K562 (cell line): ENCODE measurements at regions not wholly inside any gene's neighbourhood (a gene's known extent, or its start where the extent isn't known, plus 50 kb on each side); places are given as distances from the start of the nearest gene placed in this dataset.

ENCODE experiments used
- DNMT1 ChIP-seq: fragments of 450-650 bp; IDR thresholded peaks from 2 replicates; pipeline ENCODE4 v1.6.1; 2016; ENCODE audit warnings: antibody characterized with exemption, mild to moderate bottlenecking
- GABPB1 ChIP-seq: sonication (generic); formaldehyde crosslinking; IDR thresholded peaks from 2 replicates; pipeline ENCODE4 v1.8.0; 2022; ENCODE audit warnings: mild to moderate bottlenecking, missing genetic modification reagents
- NCOA1 ChIP-seq: fragments of 450-650 bp; IDR thresholded peaks from 2 replicates; pipeline ENCODE4 v1.6.1; 2016; ENCODE audit warnings: low read depth
- TF ChIP-seq, protein P1 (sequence below): IDR thresholded peaks from 2 replicates; pipeline ENCODE4 v1.6.1; 2012; ENCODE audit warnings: low read depth, low read length, improper control_type of control experiment, borderline replicate concordance
- TF ChIP-seq, protein P2 (sequence below), 3 experiments: IDR thresholded peaks in 2 of 3; conservative IDR thresholded peaks in 1 of 3; 2 replicates each; pipeline ENCODE4 v1.5.1; 2011 to 2012; ENCODE audit warnings: low read length in 3 of 3, mild to moderate bottlenecking in 3 of 3, control low read depth in 2 of 3, improper control_type of control experiment in 1 of 3, inconsistent platforms in 1 of 3, low read depth in 1 of 3, mixed read lengths in 1 of 3, moderate library complexity in 1 of 3; ENCODE audit not compliant: insufficient read depth in 2 of 3

DNA sequence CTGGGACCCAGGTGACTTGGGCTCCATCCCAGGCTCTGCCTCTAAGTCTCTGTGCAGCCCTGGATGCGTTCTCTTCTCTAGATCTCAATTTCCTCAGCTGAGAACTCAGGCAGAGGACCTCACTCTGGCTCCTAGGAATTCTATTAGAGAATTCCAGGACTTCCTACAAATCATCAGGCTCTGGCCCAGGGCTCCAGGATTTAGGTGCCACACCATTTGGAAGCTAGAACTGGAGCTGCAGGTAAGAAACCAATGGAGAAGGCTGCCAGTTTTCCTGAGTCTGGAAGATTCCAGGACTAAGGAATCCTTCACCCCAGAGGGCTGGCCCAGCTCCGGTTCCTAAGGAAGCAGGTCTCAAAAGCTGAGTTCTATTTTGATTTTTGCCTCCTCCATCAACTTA lies 189.8 kb upstream of the CDH5 start:
- TF ChIP-seq, protein P1, sequence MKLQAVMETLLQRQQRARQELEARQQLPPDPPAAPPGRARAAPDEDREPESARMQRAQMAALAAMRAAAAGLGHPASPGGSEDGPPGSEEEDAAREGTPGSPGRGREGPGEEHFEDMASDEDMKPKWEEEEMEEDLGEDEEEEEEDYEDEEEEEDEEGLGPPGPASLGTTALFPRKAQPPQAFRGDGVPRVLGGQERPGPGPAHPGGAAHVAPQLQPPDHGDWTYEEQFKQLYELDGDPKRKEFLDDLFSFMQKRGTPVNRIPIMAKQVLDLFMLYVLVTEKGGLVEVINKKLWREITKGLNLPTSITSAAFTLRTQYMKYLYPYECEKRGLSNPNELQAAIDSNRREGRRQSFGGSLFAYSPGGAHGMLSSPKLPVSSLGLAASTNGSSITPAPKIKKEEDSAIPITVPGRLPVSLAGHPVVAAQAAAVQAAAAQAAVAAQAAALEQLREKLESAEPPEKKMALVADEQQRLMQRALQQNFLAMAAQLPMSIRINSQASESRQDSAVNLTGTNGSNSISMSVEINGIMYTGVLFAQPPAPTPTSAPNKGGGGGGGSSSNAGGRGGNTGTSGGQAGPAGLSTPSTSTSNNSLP = no peak
- TF ChIP-seq, protein P2, sequence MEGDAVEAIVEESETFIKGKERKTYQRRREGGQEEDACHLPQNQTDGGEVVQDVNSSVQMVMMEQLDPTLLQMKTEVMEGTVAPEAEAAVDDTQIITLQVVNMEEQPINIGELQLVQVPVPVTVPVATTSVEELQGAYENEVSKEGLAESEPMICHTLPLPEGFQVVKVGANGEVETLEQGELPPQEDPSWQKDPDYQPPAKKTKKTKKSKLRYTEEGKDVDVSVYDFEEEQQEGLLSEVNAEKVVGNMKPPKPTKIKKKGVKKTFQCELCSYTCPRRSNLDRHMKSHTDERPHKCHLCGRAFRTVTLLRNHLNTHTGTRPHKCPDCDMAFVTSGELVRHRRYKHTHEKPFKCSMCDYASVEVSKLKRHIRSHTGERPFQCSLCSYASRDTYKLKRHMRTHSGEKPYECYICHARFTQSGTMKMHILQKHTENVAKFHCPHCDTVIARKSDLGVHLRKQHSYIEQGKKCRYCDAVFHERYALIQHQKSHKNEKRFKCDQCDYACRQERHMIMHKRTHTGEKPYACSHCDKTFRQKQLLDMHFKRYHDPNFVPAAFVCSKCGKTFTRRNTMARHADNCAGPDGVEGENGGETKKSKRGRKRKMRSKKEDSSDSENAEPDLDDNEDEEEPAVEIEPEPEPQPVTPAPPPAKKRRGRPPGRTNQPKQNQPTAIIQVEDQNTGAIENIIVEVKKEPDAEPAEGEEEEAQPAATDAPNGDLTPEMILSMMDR (IDR thresholded peaks at IDR 0.05 in 2 of 3, conservative IDR thresholded peaks at IDR 0.05 in 1 of 3; ENCODE audit: insufficient read depth in 2 of 3, low read depth in 1 of 3, low read length in 3 of 3) = no peak
- TF ChIP-seq GABPB1 (CRISPR knock-in tag) = no peak
- no peak for TF ChIP-seq DNMT1
- no peak for TF ChIP-seq NCOA1
